ENCODE measurements at regions not wholly inside any gene's neighbourhood (a gene's known extent, or its start where the extent isn't known, plus 50 kb on each side); places are given as distances from the start of the nearest gene placed in this dataset.

DNA sequence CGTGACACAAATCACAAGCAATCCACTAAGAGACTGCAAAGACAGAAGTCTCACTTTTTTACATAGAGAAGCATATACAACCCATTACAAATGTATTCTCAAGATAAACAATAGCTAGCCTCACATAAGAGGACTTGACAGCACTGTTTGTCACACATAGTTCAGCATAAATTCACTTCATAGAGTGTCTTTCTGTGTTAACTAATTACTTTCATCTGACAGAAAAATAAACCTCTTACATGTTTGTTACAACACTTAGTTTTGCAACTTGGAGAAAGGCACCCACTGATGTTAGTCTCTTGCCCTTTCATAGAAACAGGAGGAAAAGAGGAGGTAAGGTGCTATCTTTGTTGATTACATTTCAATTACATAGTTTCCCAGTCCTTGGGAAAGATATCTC is 2221.9 kb upstream of the RAG2 start:
- no peaks in the 10 kb centered on the region for H3K27me3 ChIP-seq (ENCODE audit: insufficient read depth, low read depth, severe bottlenecking)
- H3K4me3 ChIP-seq (ENCODE audit: low read depth, low read length), result no peak overlapping the region
- H3K36me3 ChIP-seq, result no peaks in the 10 kb centered on the region
- TF ChIP-seq, protein P1, sequence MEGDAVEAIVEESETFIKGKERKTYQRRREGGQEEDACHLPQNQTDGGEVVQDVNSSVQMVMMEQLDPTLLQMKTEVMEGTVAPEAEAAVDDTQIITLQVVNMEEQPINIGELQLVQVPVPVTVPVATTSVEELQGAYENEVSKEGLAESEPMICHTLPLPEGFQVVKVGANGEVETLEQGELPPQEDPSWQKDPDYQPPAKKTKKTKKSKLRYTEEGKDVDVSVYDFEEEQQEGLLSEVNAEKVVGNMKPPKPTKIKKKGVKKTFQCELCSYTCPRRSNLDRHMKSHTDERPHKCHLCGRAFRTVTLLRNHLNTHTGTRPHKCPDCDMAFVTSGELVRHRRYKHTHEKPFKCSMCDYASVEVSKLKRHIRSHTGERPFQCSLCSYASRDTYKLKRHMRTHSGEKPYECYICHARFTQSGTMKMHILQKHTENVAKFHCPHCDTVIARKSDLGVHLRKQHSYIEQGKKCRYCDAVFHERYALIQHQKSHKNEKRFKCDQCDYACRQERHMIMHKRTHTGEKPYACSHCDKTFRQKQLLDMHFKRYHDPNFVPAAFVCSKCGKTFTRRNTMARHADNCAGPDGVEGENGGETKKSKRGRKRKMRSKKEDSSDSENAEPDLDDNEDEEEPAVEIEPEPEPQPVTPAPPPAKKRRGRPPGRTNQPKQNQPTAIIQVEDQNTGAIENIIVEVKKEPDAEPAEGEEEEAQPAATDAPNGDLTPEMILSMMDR (IDR thresholded peaks at IDR 0.05; ENCODE audit: low read depth, low read length), result no peak
- H3K27ac ChIP-seq, result no peak overlapping the region
- DNase-seq, result no peak
- no peaks in the 10 kb centered on the region for H3K9me3 ChIP-seq (ENCODE audit: severe bottlenecking)

DNA sequence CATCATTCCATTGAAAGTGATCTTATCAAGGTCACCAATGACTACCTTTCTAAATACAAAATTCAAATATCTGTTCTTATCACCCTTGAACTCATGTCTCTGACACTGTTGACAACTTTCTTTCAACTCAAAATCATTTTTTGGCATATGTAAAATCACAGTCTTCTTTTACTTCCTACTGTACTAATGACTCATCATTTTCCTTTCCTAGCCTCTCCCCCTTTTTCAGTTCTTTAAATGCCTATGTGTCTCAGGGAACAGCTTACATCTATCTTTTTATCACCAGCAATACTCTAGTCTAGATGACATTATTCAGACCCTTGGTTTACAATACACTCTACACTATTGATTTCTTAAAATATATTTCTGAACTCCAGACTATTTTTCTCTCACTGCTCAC is 2220.7 kb upstream of the RAG2 start:
- Histone ChIP-seq H3K27ac (no peak overlapping the region), H3K9me3 (ENCODE audit: severe bottlenecking) (no peaks in the 10 kb centered on the region), H3K27me3 (ENCODE audit: insufficient read depth, low read depth, severe bottlenecking) (no peaks in the 10 kb centered on the region), H3K36me3 (no peaks in the 10 kb centered on the region), H3K4me3 (ENCODE audit: low read depth, low read length) (no peak overlapping the region)
- TF ChIP-seq, protein P1 (IDR thresholded peaks at IDR 0.05; ENCODE audit: low read depth, low read length), result no peak
- no peak for DNase-seq

DNA sequence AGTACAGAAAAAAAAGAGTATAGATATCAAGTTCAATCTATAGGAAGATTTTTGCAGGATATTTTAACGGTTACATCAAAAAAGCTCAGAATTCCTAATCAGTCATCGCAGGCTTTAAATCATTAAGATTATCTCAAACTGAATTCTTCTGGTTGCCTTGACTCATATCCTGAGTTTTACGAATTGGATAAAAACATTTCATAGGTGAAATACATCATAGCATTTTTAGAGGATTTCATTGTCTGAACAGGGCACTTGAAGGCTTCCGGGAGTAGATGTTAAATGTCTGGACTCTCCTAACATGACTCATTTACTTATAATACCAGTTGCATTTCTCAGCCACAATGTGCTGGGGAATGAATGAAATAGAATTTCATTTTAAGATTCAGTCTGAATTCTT is 2216.6 kb upstream of the RAG2 start:
- Histone ChIP-seq H3K36me3 (no peaks in the 10 kb centered on the region), H3K9me3 (ENCODE audit: severe bottlenecking) (no peaks in the 10 kb centered on the region), H3K27ac (no peak overlapping the region), H3K27me3 (ENCODE audit: insufficient read depth, low read depth, severe bottlenecking) (no peaks in the 10 kb centered on the region), H3K4me3 (ENCODE audit: low read depth, low read length) (no peak overlapping the region)
- DNase-seq, result no peak
- TF ChIP-seq, protein P1 (IDR thresholded peaks at IDR 0.05; ENCODE audit: low read depth, low read length), result no peak

DNA sequence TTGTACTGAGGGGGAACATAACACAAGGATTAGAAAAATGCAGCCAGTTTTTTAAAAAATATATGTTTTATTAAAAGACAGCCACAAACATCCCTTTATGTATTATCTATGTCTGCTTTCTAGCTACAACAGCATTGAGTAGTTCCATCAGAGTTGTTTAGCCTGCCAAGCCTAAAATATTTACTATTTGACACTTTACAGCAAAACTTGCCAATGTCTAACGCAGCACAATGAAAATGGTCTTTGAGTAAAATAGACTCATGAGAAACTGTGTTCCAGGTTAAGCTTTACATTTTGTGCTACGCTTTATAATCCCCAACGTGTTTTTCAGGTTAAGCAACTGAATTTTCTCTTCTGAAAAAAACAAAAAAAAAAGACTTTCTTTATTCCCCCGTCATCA is 2211.5 kb upstream of the RAG2 start:
- Histone ChIP-seq H3K27ac (no peak overlapping the region), H3K4me3 (ENCODE audit: low read depth, low read length) (no peak overlapping the region), H3K27me3 (ENCODE audit: insufficient read depth, low read depth, severe bottlenecking) (no peaks in the 10 kb centered on the region), H3K9me3 (ENCODE audit: severe bottlenecking) (no peaks in the 10 kb centered on the region), H3K36me3 (no peaks in the 10 kb centered on the region)
- no peak for DNase-seq
- TF ChIP-seq, protein P1 (IDR thresholded peaks at IDR 0.05; ENCODE audit: low read depth, low read length), result no peak

DNA sequence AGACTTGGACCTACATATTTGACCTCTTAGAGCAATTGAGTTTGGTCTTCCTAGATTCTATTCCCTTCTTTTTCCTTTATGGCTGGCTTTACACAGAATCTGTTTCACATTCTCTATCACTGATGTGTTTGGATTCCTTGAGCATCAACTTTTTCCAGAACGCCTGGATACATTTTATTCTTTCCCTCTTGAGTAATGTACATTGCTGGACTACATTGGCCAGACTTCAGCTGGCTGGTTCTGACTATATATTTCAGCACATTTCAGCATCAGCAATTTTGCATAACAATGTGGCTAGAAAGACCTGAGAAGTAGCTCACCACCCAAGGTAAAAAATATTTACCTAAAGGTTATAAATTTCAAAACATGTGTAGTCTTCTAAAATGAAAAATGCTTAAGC is 2198.2 kb upstream of the RAG2 start:
- H3K27ac ChIP-seq, result no peak overlapping the region
- H3K9me3 ChIP-seq (ENCODE audit: severe bottlenecking), result no peaks in the 10 kb centered on the region
- H3K36me3 ChIP-seq, result no peaks in the 10 kb centered on the region
- H3K4me3 ChIP-seq (ENCODE audit: low read depth, low read length), result no peak overlapping the region
- DNase-seq, result no peak
- TF ChIP-seq, protein P1 (IDR thresholded peaks at IDR 0.05; ENCODE audit: low read depth, low read length), result no peak
- no peaks in the 10 kb centered on the region for H3K27me3 ChIP-seq (ENCODE audit: insufficient read depth, low read depth, severe bottlenecking)

DNA sequence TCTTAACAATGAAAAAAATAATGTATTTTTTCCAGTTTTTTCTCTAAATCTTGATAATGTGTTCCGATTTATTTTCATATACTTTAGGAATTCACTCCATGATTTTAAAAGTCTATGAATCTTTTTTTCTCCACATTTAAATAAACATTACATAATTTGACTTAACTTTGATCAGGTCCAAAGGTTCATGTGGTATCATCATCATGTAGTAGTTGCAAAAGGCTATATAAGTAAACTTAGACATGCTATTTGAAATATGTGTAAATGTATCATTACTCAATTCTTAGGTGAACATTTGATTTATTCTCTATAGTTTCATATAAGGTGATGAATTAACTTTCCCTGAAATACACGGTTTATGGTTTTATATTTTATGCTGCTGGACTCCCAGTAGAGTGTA is 2197.0 kb upstream of the RAG2 start:
- Histone ChIP-seq H3K27me3 (ENCODE audit: insufficient read depth, low read depth, severe bottlenecking) (no peaks in the 10 kb centered on the region), H3K27ac (no peak overlapping the region), H3K36me3 (no peaks in the 10 kb centered on the region), H3K9me3 (ENCODE audit: severe bottlenecking) (no peaks in the 10 kb centered on the region), H3K4me3 (ENCODE audit: low read depth, low read length) (no peak overlapping the region)
- DNase-seq, result no peak
- TF ChIP-seq, protein P1 (IDR thresholded peaks at IDR 0.05; ENCODE audit: low read depth, low read length), result no peak
